H1 (cell line): ENCODE measurements at regions not wholly inside any gene's neighbourhood (a gene's known extent, or its start where the extent isn't known, plus 50 kb on each side); places are given as distances from the start of the nearest gene placed in this dataset.

Experiments
- CTCF ChIA-PET: fragments of 300-600 bp; sonication (Branson Sonifier 250); formaldehyde crosslinking; loops from one replicate; lab custom pipeline; 2021; ENCODE audit not compliant: partially characterized antibody; lab: Charles Lee
- POLR2A ChIA-PET: fragments of 300-600 bp; sonication (Branson Sonifier 250); formaldehyde crosslinking; loops from one replicate; lab custom pipeline; 2021; ENCODE audit warnings: inconsistent platforms; ENCODE audit not compliant: partially characterized antibody; lab: Charles Lee
- DNase-seq, 2 experiments: peaks; one replicate each; pipeline versions ENCODE4 v3.0.0 to v3.0.0-alpha.2; 2010 to 2022; ENCODE audit warnings: low spot score in 2 of 2, low read depth in 1 of 2, mixed read lengths in 1 of 2
- FAIRE-seq: peaks from 2 replicates; lab custom pipeline; 2011; peaks lifted over from hg19 to GRCh38; lab: Jason Lieb, UNC
- H2AFZ ChIP-seq: 2 replicates; pipeline ENCODE4 v1.8.1; 2012; ENCODE audit warnings: low read length, inconsistent platforms
- H2AK5ac ChIP-seq: 2 replicates; pipeline ENCODE4 v1.6.1; 2013; ENCODE audit warnings: low read depth, low read length
- H2BK120ac ChIP-seq: replicated peaks from 2 replicates; pipeline ENCODE3; 2013; ENCODE audit warnings: low read depth, low read length, inconsistent platforms
- H2BK12ac ChIP-seq: 2 replicates; pipeline ENCODE4 v1.6.1; 2013; ENCODE audit warnings: low read depth, low read length
- H2BK15ac ChIP-seq: 2 replicates; pipeline ENCODE4 v1.6.1; 2013; ENCODE audit warnings: low read length
- H2BK20ac ChIP-seq: 2 replicates; pipeline ENCODE4 v1.6.1; 2013; ENCODE audit warnings: low read length
- H2BK5ac ChIP-seq: 2 replicates; pipeline ENCODE4 v1.6.1; 2013; ENCODE audit warnings: low read depth, low read length
- H3K14ac ChIP-seq: 2 replicates; pipeline ENCODE4 v1.6.1; 2013; ENCODE audit warnings: inconsistent platforms; ENCODE audit not compliant: insufficient read length
- H3K18ac ChIP-seq: 2 replicates; pipeline ENCODE4 v1.6.1; 2013; ENCODE audit warnings: low read length; ENCODE audit errors: extremely low read depth
- H3K23ac ChIP-seq: 2 replicates; pipeline ENCODE4 v1.6.1; 2013; ENCODE audit warnings: inconsistent platforms; ENCODE audit not compliant: insufficient read length
- H3K23me2 ChIP-seq: 2 replicates; pipeline ENCODE4 v1.6.1; 2013; ENCODE audit warnings: low read depth, low read length
- H3K27ac ChIP-seq: 2 replicates; pipeline ENCODE4 v1.6.1; 2011; ENCODE audit warnings: low read depth, low read length, inconsistent platforms
- H3K27me3 ChIP-seq, 4 experiments: replicated peaks in 1 of 4; 1 replicate in 1 of 4; 2 replicates in 3 of 4; pipeline versions ENCODE4 v1.6.1 to v1.8.1; 2011 to 2013; ENCODE audit warnings: low read length in 3 of 4, mild to moderate bottlenecking in 3 of 4, inconsistent platforms in 2 of 4, mixed read lengths in 2 of 4, moderate library complexity in 1 of 4; ENCODE audit not compliant: control insufficient read depth in 3 of 4, insufficient read depth in 3 of 4; ENCODE audit errors: extremely low read depth in 1 of 4
- H3K36me3 ChIP-seq, 4 experiments: 2 replicates each; pipeline versions ENCODE4 v1.6.1 to v1.8.1; 2011 to 2013; ENCODE audit warnings: mild to moderate bottlenecking in 4 of 4, low read length in 3 of 4, moderate library complexity in 2 of 4, control low read depth in 1 of 4, inconsistent platforms in 1 of 4; ENCODE audit not compliant: insufficient read depth in 4 of 4, control insufficient read depth in 2 of 4
- H3K4ac ChIP-seq: replicated peaks from 2 replicates; pipeline ENCODE3; 2013; ENCODE audit warnings: low read length, low read depth, mixed read lengths, inconsistent platforms; ENCODE audit not compliant: insufficient read length
- H3K4me1 ChIP-seq, 4 experiments: replicated peaks in 1 of 4; 1 replicate in 1 of 4; 2 replicates in 3 of 4; pipeline versions ENCODE4 v1.6.1 to v1.8.1; 2011 to 2013; ENCODE audit warnings: low read length in 3 of 4, inconsistent platforms in 2 of 4, mixed read lengths in 1 of 4; ENCODE audit not compliant: insufficient read depth in 4 of 4, control insufficient read depth in 3 of 4
- H3K4me2 ChIP-seq, 2 experiments: 2 replicates each; pipeline versions ENCODE4 v1.6.1 to v1.8.1; 2011 to 2013; ENCODE audit warnings: low read depth in 2 of 2, low read length in 2 of 2, control low read depth in 1 of 2, inconsistent platforms in 1 of 2, mild to moderate bottlenecking in 1 of 2; ENCODE audit not compliant: insufficient read depth in 1 of 2
- H3K4me3 ChIP-seq, 4 experiments: fragments of 200-600, 300-600 bp in 1 of 4; sonication (generic), shearing (Covaris generic), sonication (Bioruptor Twin) in 1 of 4; 2 replicates each; pipeline versions ENCODE4 v1.5.1 to v1.8.1; 2011 to 2016; ENCODE audit warnings: low read length in 4 of 4, low read depth in 3 of 4, control low read depth in 2 of 4, inconsistent platforms in 2 of 4, mild to moderate bottlenecking in 2 of 4, mixed read lengths in 1 of 4, moderate library complexity in 1 of 4; ENCODE audit not compliant: insufficient read depth in 2 of 4; ENCODE audit errors: extremely low read depth in 1 of 4
- H3K56ac ChIP-seq: replicated peaks from 2 replicates; pipeline ENCODE3; 2013; ENCODE audit warnings: low read depth, mild to moderate bottlenecking, mixed read lengths, low read length, inconsistent platforms; ENCODE audit not compliant: insufficient read length
- H3K79me1 ChIP-seq: 2 replicates; pipeline ENCODE4 v1.6.1; 2013; ENCODE audit warnings: low read depth, low read length, control low read depth
- H3K79me2 ChIP-seq, 2 experiments: 2 replicates each; pipeline versions ENCODE4 v1.6.1 to v1.8.1; 2012 to 2013; ENCODE audit warnings: low read length in 2 of 2, mild to moderate bottlenecking in 2 of 2, inconsistent platforms in 1 of 2; ENCODE audit not compliant: insufficient read depth in 2 of 2, control insufficient read depth in 1 of 2
- H3K9ac ChIP-seq, 4 experiments: replicated peaks in 1 of 4; 1 replicate in 1 of 4; 2 replicates in 3 of 4; pipeline versions ENCODE4 v1.6.1 to v1.8.1; 2011 to 2013; ENCODE audit warnings: low read depth in 3 of 4, low read length in 3 of 4, control low read depth in 2 of 4, mild to moderate bottlenecking in 2 of 4, moderate library complexity in 2 of 4, inconsistent platforms in 1 of 4; ENCODE audit errors: extremely low read depth in 1 of 4
- H3K9me3 ChIP-seq, 2 experiments: 2 replicates each; pipeline versions ENCODE4 v1.6.1 to v1.8.1; 2012 to 2013; ENCODE audit warnings: mild to moderate bottlenecking in 2 of 2, moderate library complexity in 2 of 2, control low read depth in 1 of 2, inconsistent platforms in 1 of 2, low read depth in 1 of 2, low read length in 1 of 2, mixed read lengths in 1 of 2; ENCODE audit not compliant: insufficient read depth in 2 of 2
- H4K20me1 ChIP-seq, 2 experiments: replicated peaks in 1 of 2; 2 replicates each; pipeline versions ENCODE3 to v1.8.1; 2011 to 2013; ENCODE audit warnings: inconsistent platforms in 2 of 2, low read length in 2 of 2, mild to moderate bottlenecking in 1 of 2; ENCODE audit not compliant: insufficient read depth in 2 of 2, control insufficient read depth in 1 of 2
- H4K5ac ChIP-seq: 2 replicates; pipeline ENCODE4 v1.6.1; 2013; ENCODE audit warnings: low read length, low read depth, mixed read lengths, inconsistent platforms; ENCODE audit not compliant: insufficient read length
- H4K8ac ChIP-seq: 2 replicates; pipeline ENCODE4 v1.8.0; 2013; ENCODE audit warnings: mild to moderate bottlenecking, moderate library complexity, low read length, inconsistent platforms; ENCODE audit not compliant: insufficient read depth; ENCODE audit errors: extremely low read depth
- H4K91ac ChIP-seq: replicated peaks from 2 replicates; pipeline ENCODE3; 2013; ENCODE audit warnings: low read length, mixed read lengths, inconsistent platforms; ENCODE audit not compliant: insufficient read length
- ASH2L ChIP-seq: fragments of 200-600, 300-600 bp; sonication (generic); IDR thresholded peaks from one replicate; pipeline ENCODE4 v1.7.1; 2017; ENCODE audit warnings: low read length
- ATF2 ChIP-seq: IDR thresholded peaks from 2 replicates; pipeline ENCODE4 v1.6.1; 2012; ENCODE audit warnings: low read length, inconsistent platforms
- HDAC6 ChIP-seq: IDR thresholded peaks from one replicate; pipeline ENCODE4 v1.7.1; 2012; ENCODE audit warnings: low read depth, mild to moderate bottlenecking, inconsistent platforms, low read length, moderate library complexity
- KDM5A ChIP-seq: fragments of 200-600 bp; IDR thresholded peaks from 2 replicates; pipeline ENCODE4 v1.7.1; 2012; ENCODE audit warnings: mild to moderate bottlenecking, low read length, inconsistent platforms, mixed read lengths
- POLR2A ChIP-seq, 2 experiments: IDR thresholded peaks; 1 replicate in 1 of 2; 2 replicates in 1 of 2; pipeline ENCODE4 v1.6.1; 2011; ENCODE audit warnings: low read depth in 2 of 2, low read length in 2 of 2, mild to moderate bottlenecking in 2 of 2; ENCODE audit errors: control extremely low read depth in 1 of 2
- RAD21 ChIP-seq, 2 experiments: IDR thresholded peaks in 1 of 2; conservative IDR thresholded peaks in 1 of 2; 2 replicates each; pipeline ENCODE4 v1.6.1; 2011; ENCODE audit warnings: low read depth in 2 of 2, low read length in 2 of 2, improper control_type of control experiment in 1 of 2, inconsistent platforms in 1 of 2, mild to moderate bottlenecking in 1 of 2, moderate library complexity in 1 of 2
- RNF2 ChIP-seq: fragments of 200-900, 300-1000 bp; sonication (generic); IDR thresholded peaks from 2 replicates; pipeline ENCODE4 v1.7.1; 2016; ENCODE audit warnings: borderline replicate concordance, low read depth, mild to moderate bottlenecking, antibody characterized with exemption, low read length; ENCODE audit not compliant: poor library complexity, severe bottlenecking; ENCODE audit errors: missing control alignments
- RXRA ChIP-seq: IDR thresholded peaks from 2 replicates; pipeline ENCODE4 v1.6.1; 2011; ENCODE audit warnings: low read depth, mild to moderate bottlenecking, low read length, moderate library complexity; ENCODE audit not compliant: insufficient read depth
- SP1 ChIP-seq: IDR thresholded peaks from 2 replicates; pipeline ENCODE4 v1.6.1; 2011; ENCODE audit warnings: low read depth, low read length
- SRF ChIP-seq: IDR thresholded peaks from 2 replicates; pipeline ENCODE4 v1.6.1; 2011; ENCODE audit warnings: mild to moderate bottlenecking, low read depth, low read length, moderate library complexity
- TBP ChIP-seq: IDR thresholded peaks from 2 replicates; pipeline ENCODE4 v1.6.1; 2011; ENCODE audit warnings: low read depth, low read length, improper control_type of control experiment
- TCF12 ChIP-seq: IDR thresholded peaks from 2 replicates; pipeline ENCODE4 v1.6.1; 2011; ENCODE audit warnings: low read depth, mild to moderate bottlenecking, low read length
- TEAD4 ChIP-seq: IDR thresholded peaks from 2 replicates; pipeline ENCODE4 v1.6.1; 2012; ENCODE audit warnings: low read depth, low read length, inconsistent platforms, mixed read lengths

- POLR2A ChIA-PET = no interaction called here
- no peaks in the 10 kb centered on the region for H4K20me1 ChIP-seq
- H3K18ac ChIP-seq = no peak overlapping the region
- H3K27me3 ChIP-seq = no peaks in the 10 kb centered on the region
- H4K91ac ChIP-seq = no peak overlapping the region
- H2BK15ac ChIP-seq = no peak overlapping the region
- no peak overlapping the region for H4K8ac ChIP-seq
- H3K14ac ChIP-seq = no peak overlapping the region
- H3K4me1 ChIP-seq = peaks cover 0 to 5% (median under 1%) of the 10 kb centered on the region in 4 experiments; a peak in 1 of 7 replicates
- H3K9ac ChIP-seq = no peak overlapping the region
- H2BK12ac ChIP-seq = no peak overlapping the region
- CTCF ChIA-PET = interaction anchor here (1.3 kb wide), 1 partner anchor 15 kb away, joined by 3 read pairs; no protein-coding TSS in a partner anchor
- DNase-seq (no peak), FAIRE-seq (no peak)
- no peaks in the 10 kb centered on the region for H3K79me1 ChIP-seq
- H2BK120ac ChIP-seq = no peak overlapping the region
- H2AK5ac ChIP-seq = no peak overlapping the region
- H3K4me2 ChIP-seq = no peak overlapping the region
- no peaks in the 10 kb centered on the region for H3K79me2 ChIP-seq
- no peak overlapping the region for H2BK20ac ChIP-seq
- H3K4ac ChIP-seq = no peak overlapping the region
- no peak overlapping the region for H3K23ac ChIP-seq
- no peak overlapping the region for H3K56ac ChIP-seq
- H3K23me2 ChIP-seq = no peaks in the 10 kb centered on the region
- no peaks in the 10 kb centered on the region for H3K36me3 ChIP-seq
- no peak overlapping the region for H3K27ac ChIP-seq
- H3K9me3 ChIP-seq = no peaks in the 10 kb centered on the region; a peak in 1 of 4 replicates
- H3K4me3 ChIP-seq = no peak overlapping the region
- H2BK5ac ChIP-seq = no peak overlapping the region
- H2AFZ ChIP-seq = no peak overlapping the region
- H4K5ac ChIP-seq = no peak overlapping the region
- no peak for TF ChIP-seq TCF12
- no peak for TF ChIP-seq RXRA
- no peak for TF ChIP-seq POLR2A (IDR thresholded peaks at IDR 0.05; ENCODE audit: control extremely low read depth in 1 of 2, low read depth in 2 of 2, low read length in 2 of 2)
- no peak for TF ChIP-seq TBP
- TF ChIP-seq RAD21 (IDR thresholded peaks at IDR 0.05 in 1 of 2, conservative IDR thresholded peaks at IDR 0.05 in 1 of 2; ENCODE audit: low read depth in 2 of 2, low read length in 2 of 2) = no peak
- no peak for TF ChIP-seq KDM5A
- TF ChIP-seq RNF2 = no peak
- no peak for TF ChIP-seq SRF
- no peak for TF ChIP-seq ATF2
- TF ChIP-seq ASH2L = no peak
- TF ChIP-seq HDAC6 = no peak
- no peak for TF ChIP-seq TEAD4
- TF ChIP-seq SP1 = no peak
Observed at GRCh38 chr2:41662461-41662860, 385.4 kb upstream of the PKDCC start.
